ENCODE measurements at regions not wholly inside any gene's neighbourhood (a gene's known extent, or its start where the extent isn't known, plus 50 kb on each side); places are given as distances from the start of the nearest gene placed in this dataset.

GRCh38 chr5:62093976-62094375, 212.0 kb upstream of the KIF2A start:
- TF ChIP-seq, protein P1, sequence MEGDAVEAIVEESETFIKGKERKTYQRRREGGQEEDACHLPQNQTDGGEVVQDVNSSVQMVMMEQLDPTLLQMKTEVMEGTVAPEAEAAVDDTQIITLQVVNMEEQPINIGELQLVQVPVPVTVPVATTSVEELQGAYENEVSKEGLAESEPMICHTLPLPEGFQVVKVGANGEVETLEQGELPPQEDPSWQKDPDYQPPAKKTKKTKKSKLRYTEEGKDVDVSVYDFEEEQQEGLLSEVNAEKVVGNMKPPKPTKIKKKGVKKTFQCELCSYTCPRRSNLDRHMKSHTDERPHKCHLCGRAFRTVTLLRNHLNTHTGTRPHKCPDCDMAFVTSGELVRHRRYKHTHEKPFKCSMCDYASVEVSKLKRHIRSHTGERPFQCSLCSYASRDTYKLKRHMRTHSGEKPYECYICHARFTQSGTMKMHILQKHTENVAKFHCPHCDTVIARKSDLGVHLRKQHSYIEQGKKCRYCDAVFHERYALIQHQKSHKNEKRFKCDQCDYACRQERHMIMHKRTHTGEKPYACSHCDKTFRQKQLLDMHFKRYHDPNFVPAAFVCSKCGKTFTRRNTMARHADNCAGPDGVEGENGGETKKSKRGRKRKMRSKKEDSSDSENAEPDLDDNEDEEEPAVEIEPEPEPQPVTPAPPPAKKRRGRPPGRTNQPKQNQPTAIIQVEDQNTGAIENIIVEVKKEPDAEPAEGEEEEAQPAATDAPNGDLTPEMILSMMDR (IDR thresholded peaks at IDR 0.05), result no peak
- TF ChIP-seq POLR2A (IDR thresholded peaks at IDR 0.05), result no peak
